HuH-7 (cell line): ENCODE measurements at regions not wholly inside any gene's neighbourhood (a gene's known extent, or its start where the extent isn't known, plus 50 kb on each side); places are given as distances from the start of the nearest gene placed in this dataset.
A peak's percentile ranks its signal among the peaks of the same experiment; 100 is the strongest.
"Not testable (repeated sequence)": the region's sequence is repeated elsewhere in the genome, so short reads cannot be mapped to it uniquely, and the experiment has no call there.

ENCODE experiments used
- DNase-seq: peaks from one replicate; pipeline ENCODE4 v3.0.0; 2011; ENCODE audit warnings: low spot score

GRCh38 chr1:18561967-18562366, 68.7 kb upstream of the PAX7 start:
- no peak for DNase-seq

GRCh38 chr1:18564676-18565075, 66.0 kb upstream of the PAX7 start:
- no peak for DNase-seq

- DNase-seq: no peak
Observed at GRCh38 chr1:18565321-18565720, 65.3 kb upstream of the PAX7 start.

GRCh38 chr1:18568489-18568888, 62.2 kb upstream of the PAX7 start:
- DNase-seq: no peak

- no peak for DNase-seq
Observed at GRCh38 chr1:18569251-18569650, 61.4 kb upstream of the PAX7 start.

GRCh38 chr1:18569811-18570545, 60.7 kb upstream of the PAX7 start:
- DNase-seq: no peak

GRCh38 chr1:18571275-18571674, 59.4 kb upstream of the PAX7 start:
- DNase-seq: no peak

- no peak for DNase-seq
Observed at GRCh38 chr1:18572022-18572880, 58.4 kb upstream of the PAX7 start.

- no peak for DNase-seq
Observed at GRCh38 chr1:18573170-18573569, 57.5 kb upstream of the PAX7 start.

GRCh38 chr1:18574754-18575153, 55.9 kb upstream of the PAX7 start:
- DNase-seq: no peak

GRCh38 chr1:18575620-18576019, 55.0 kb upstream of the PAX7 start:
- DNase-seq: peak; percentile 22

GRCh38 chr1:18578271-18578670, 52.4 kb upstream of the PAX7 start:
- no peak for DNase-seq

GRCh38 chr1:18579267-18579666, 51.4 kb upstream of the PAX7 start:
- not testable (repeated sequence) for DNase-seq

- DNase-seq: no peak
Observed at GRCh38 chr1:18580047-18580446, 50.6 kb upstream of the PAX7 start.

GRCh38 chr1:18580691-18581419, 49.8 kb upstream of the PAX7 start:
- DNase-seq: no peak
